Prostate gland (tissue), 1 donor: ENCODE measurements at regions not wholly inside any gene's neighbourhood (a gene's known extent, or its start where the extent isn't known, plus 50 kb on each side); places are given as distances from the start of the nearest gene placed in this dataset.

ENCODE experiments used
- POLR2A ChIP-seq: fragments of 450-650 bp; IDR thresholded peaks from one replicate; pipeline ENCODE4 v1.6.1; 2016; ENCODE audit warnings: antibody characterized with exemption, mild to moderate bottlenecking
- POLR2AphosphoS5 ChIP-seq: sonication (generic); formaldehyde crosslinking; IDR thresholded peaks from one replicate; pipeline ENCODE4 v1.6.1; 2017; ENCODE audit warnings: antibody characterized with exemption

- TF ChIP-seq POLR2A (no peak), POLR2AphosphoS5 (no peak)
Observed at GRCh38 chrX:138763761-138764160, 52.2 kb upstream of the FGF13 start.
